Islet precursor cell (in vitro differentiated cells): ENCODE measurements at regions not wholly inside any gene's neighbourhood (a gene's known extent, or its start where the extent isn't known, plus 50 kb on each side); places are given as distances from the start of the nearest gene placed in this dataset.
"Not testable (repeated sequence)": the region's sequence is repeated elsewhere in the genome, so short reads cannot be mapped to it uniquely, and the experiment has no call there.

Experiments
- DNase-seq: peaks from one replicate; pipeline ENCODE4 v3.0.0-alpha.2; 2018

GRCh38 chr4:173752610-173753230 lies 222.7 kb upstream of the HAND2 start:
- peak; percentile 79 for DNase-seq

GRCh38 chr4:173748353-173748752 lies 218.3 kb upstream of the HAND2 start:
- no peak for DNase-seq

GRCh38 chr4:173747537-173748257 lies 217.7 kb upstream of the HAND2 start:
- no peak for DNase-seq

GRCh38 chr4:173746424-173746823 lies 216.4 kb upstream of the HAND2 start:
- DNase-seq, result no peak

GRCh38 chr4:173745765-173746164 lies 215.7 kb upstream of the HAND2 start:
- no peak for DNase-seq

- DNase-seq, result no peak
Measured at GRCh38 chr4:173736840-173737239, 206.8 kb upstream of the HAND2 start.

GRCh38 chr4:173735585-173735984 lies 205.6 kb upstream of the HAND2 start:
- DNase-seq, result no peak

GRCh38 chr4:173735049-173735448 lies 205.0 kb upstream of the HAND2 start:
- DNase-seq, result no peak

- DNase-seq, result no peak
Measured at GRCh38 chr4:173731257-173731656, 201.2 kb upstream of the HAND2 start.

GRCh38 chr4:173722075-173722474 lies 192.0 kb upstream of the HAND2 start:
- DNase-seq, result no peak

- DNase-seq, result not testable (repeated sequence)
Measured at GRCh38 chr4:173718504-173718903, 188.5 kb upstream of the HAND2 start.

GRCh38 chr4:173717581-173717980 lies 187.6 kb upstream of the HAND2 start:
- DNase-seq, result no peak

- DNase-seq, result no peak
Measured at GRCh38 chr4:173714456-173714855, 184.4 kb upstream of the HAND2 start.

- DNase-seq, result no peak
Measured at GRCh38 chr4:173713026-173713425, 183.0 kb upstream of the HAND2 start.

GRCh38 chr4:173707658-173708419 lies 177.8 kb upstream of the HAND2 start:
- DNase-seq, result no peak

GRCh38 chr4:173704201-173704600 lies 174.2 kb upstream of the HAND2 start:
- DNase-seq, result no peak

GRCh38 chr4:173703021-173703420 lies 173.0 kb upstream of the HAND2 start:
- DNase-seq, result no peak

- no peak for DNase-seq
Measured at GRCh38 chr4:173700650-173701049, 170.6 kb upstream of the HAND2 start.

- no peak for DNase-seq
Measured at GRCh38 chr4:173699841-173700475, 169.9 kb upstream of the HAND2 start.

GRCh38 chr4:173698557-173699262 lies 168.7 kb upstream of the HAND2 start:
- no peak for DNase-seq

- no peak for DNase-seq
Measured at GRCh38 chr4:173697840-173698239, 167.8 kb upstream of the HAND2 start.

GRCh38 chr4:173696551-173696950 lies 166.5 kb upstream of the HAND2 start:
- DNase-seq, result no peak

GRCh38 chr4:173696011-173696410 lies 166.0 kb upstream of the HAND2 start:
- no peak for DNase-seq
